ENCODE measurements at regions not wholly inside any gene's neighbourhood (a gene's known extent, or its start where the extent isn't known, plus 50 kb on each side); places are given as distances from the start of the nearest gene placed in this dataset.

- ChIA-PET POLR2A (ENCODE audit: low non-redundant PET) (no interaction called here), CTCF (no interaction called here)
- TF ChIP-seq, protein P1, sequence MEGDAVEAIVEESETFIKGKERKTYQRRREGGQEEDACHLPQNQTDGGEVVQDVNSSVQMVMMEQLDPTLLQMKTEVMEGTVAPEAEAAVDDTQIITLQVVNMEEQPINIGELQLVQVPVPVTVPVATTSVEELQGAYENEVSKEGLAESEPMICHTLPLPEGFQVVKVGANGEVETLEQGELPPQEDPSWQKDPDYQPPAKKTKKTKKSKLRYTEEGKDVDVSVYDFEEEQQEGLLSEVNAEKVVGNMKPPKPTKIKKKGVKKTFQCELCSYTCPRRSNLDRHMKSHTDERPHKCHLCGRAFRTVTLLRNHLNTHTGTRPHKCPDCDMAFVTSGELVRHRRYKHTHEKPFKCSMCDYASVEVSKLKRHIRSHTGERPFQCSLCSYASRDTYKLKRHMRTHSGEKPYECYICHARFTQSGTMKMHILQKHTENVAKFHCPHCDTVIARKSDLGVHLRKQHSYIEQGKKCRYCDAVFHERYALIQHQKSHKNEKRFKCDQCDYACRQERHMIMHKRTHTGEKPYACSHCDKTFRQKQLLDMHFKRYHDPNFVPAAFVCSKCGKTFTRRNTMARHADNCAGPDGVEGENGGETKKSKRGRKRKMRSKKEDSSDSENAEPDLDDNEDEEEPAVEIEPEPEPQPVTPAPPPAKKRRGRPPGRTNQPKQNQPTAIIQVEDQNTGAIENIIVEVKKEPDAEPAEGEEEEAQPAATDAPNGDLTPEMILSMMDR (conservative IDR thresholded peaks at IDR 0.05; ENCODE audit: low read depth) = no peak
- H3K27ac ChIP-seq = no peak overlapping the region
- no peak for DNase-seq (ENCODE audit: low spot score)
These were observed 61.9 kb upstream of the YPEL5 start for GRCh38 chr2:30084915-30085314.

DNA sequence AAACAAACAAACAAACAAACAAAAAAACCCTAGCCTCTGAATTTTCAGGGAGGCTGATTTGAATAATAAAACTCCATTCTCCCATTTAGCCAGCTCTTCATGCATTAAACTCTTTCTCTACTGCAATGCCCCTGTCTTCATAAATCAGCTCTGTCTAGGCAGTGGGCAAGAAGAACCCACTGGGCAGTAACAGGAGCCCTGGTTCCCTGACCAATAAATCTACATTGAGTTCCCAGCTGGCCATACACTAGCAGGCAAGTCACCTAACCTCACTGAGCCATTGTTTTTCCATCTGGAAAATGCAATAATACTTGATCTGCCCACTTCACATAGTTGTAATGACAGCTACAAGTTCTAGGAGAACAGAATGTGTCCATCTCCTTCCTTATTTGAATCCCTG is 57.6 kb upstream of the YPEL5 start:
- TF ChIP-seq, protein P1 (conservative IDR thresholded peaks at IDR 0.05; ENCODE audit: low read depth) = no peak
- no peak overlapping the region for H3K27ac ChIP-seq
- ChIA-PET CTCF (interaction anchor here (0.5 to 0.6 kb wide), 2 partner anchors 25 to 139 kb away, joined by 3 to 5 read pairs; no protein-coding TSS in a partner anchor), POLR2A (ENCODE audit: low non-redundant PET) (no interaction called here)
- no peak for DNase-seq (ENCODE audit: low spot score)

DNA sequence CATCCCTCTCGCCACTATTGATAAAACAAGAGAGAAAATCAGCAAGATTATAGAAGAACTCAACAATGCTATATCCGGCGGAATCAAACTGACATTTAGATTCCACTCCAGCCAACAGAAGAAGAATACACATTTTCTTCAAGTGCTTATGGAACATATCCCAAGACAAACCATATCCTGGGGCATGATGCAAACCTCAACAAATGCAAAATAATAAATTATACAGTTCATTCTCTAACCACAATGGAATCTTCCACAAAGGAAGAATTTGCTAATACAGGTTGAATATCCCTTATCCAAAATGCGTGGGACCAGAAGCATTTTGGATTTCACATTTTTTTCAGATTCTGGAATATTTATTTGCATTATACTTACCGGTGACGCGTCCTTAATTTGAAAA is 51.4 kb upstream of the YPEL5 start:
- TF ChIP-seq, protein P1 (conservative IDR thresholded peaks at IDR 0.05; ENCODE audit: low read depth) = no peak
- no peak overlapping the region for H3K27ac ChIP-seq
- ChIA-PET POLR2A (ENCODE audit: low non-redundant PET) (no interaction called here), CTCF (interaction anchor here (0.6 kb wide), 1 partner anchor 141 kb away, joined by 4 read pairs; no protein-coding TSS in a partner anchor)
- no peak for DNase-seq (ENCODE audit: low spot score)

GRCh38 chr2:30096451-30096850 is 50.4 kb upstream of the YPEL5 start:
- H3K27ac ChIP-seq = no peak overlapping the region
- ChIA-PET CTCF (no interaction called here), POLR2A (ENCODE audit: low non-redundant PET) (no interaction called here)
- no peak for DNase-seq (ENCODE audit: low spot score)
- TF ChIP-seq, protein P1 (conservative IDR thresholded peaks at IDR 0.05; ENCODE audit: low read depth) = no peak
